GM18508 (cell line): ENCODE measurements at regions not wholly inside any gene's neighbourhood (a gene's known extent, or its start where the extent isn't known, plus 50 kb on each side); places are given as distances from the start of the nearest gene placed in this dataset.

Experiments
- ATAC-seq: cut with Tn5 transposase; IDR thresholded peaks from one replicate; pipeline ENCODE4 v1.9.1; 2021; ENCODE audit warnings: moderate number of reproducible peaks; ENCODE audit not compliant: insufficient read depth, unreplicated experiment

DNA sequence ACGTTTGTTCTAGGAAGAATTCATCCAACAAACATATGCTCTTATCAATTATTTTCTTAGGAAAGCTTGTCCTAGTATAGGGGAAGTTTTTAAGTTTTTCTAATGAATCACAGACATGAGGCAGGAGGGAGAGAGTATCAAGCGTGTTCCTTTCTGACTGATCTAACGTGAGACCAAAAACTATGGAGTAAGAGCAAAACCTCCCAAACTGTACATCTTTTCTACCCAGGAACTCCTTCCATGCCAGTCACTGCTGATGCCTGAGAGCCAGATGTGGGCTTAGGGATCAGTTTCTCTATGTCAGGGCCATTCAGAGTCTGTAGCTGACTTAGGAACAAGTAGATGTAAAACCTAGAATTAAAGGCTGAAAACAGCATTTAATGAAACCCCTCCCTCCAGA is 51.7 kb upstream of the NFIB start:
- no peak for ATAC-seq
